ENCODE measurements at regions not wholly inside any gene's neighbourhood (a gene's known extent, or its start where the extent isn't known, plus 50 kb on each side); places are given as distances from the start of the nearest gene placed in this dataset.
A peak's percentile ranks its signal among the peaks of the same experiment; 100 is the strongest.

- no peak overlapping the region for H3K27ac ChIP-seq
- no peak for TF ChIP-seq CTCF (conservative IDR thresholded peaks at IDR 0.05)
Measured at GRCh38 chr22:49240016-49240380, 587.7 kb downstream of the BRD1 start.

GRCh38 chr22:49239264-49240015 is 588.2 kb downstream of the BRD1 start:
- H3K27ac ChIP-seq: no peak overlapping the region
- TF ChIP-seq CTCF (conservative IDR thresholded peaks at IDR 0.05): no peak

GRCh38 chr22:49238181-49239141 is 589.2 kb downstream of the BRD1 start:
- no peak overlapping the region for H3K27ac ChIP-seq
- TF ChIP-seq CTCF (conservative IDR thresholded peaks at IDR 0.05): no peak

- TF ChIP-seq CTCF (conservative IDR thresholded peaks at IDR 0.05): no peak
- H3K27ac ChIP-seq: no peak overlapping the region
Measured at GRCh38 chr22:49237703-49238102, 590.0 kb downstream of the BRD1 start.

GRCh38 chr22:49237279-49237678 is 590.4 kb downstream of the BRD1 start:
- no peak overlapping the region for H3K27ac ChIP-seq
- TF ChIP-seq CTCF (conservative IDR thresholded peaks at IDR 0.05): no peak

GRCh38 chr22:49236541-49237075 is 591.1 kb downstream of the BRD1 start:
- TF ChIP-seq CTCF (conservative IDR thresholded peaks at IDR 0.05): no peak
- H3K27ac ChIP-seq: peak overlapping the region; percentile 23; the same call in 1 of the 2 replicates

Measured in VCaP (cell line).